Activated T-cell treated with anti-CD3 and anti-CD28 coated beads for 4 hours (primary cell): ENCODE measurements at regions not wholly inside any gene's neighbourhood (a gene's known extent, or its start where the extent isn't known, plus 50 kb on each side); places are given as distances from the start of the nearest gene placed in this dataset.
"Not testable (repeated sequence)": the region's sequence is repeated elsewhere in the genome, so short reads cannot be mapped to it uniquely, and the experiment has no call there.

Experiments used
- DNase-seq: peaks from one replicate; pipeline ENCODE4 v3.0.0-alpha.2; 2020

DNA sequence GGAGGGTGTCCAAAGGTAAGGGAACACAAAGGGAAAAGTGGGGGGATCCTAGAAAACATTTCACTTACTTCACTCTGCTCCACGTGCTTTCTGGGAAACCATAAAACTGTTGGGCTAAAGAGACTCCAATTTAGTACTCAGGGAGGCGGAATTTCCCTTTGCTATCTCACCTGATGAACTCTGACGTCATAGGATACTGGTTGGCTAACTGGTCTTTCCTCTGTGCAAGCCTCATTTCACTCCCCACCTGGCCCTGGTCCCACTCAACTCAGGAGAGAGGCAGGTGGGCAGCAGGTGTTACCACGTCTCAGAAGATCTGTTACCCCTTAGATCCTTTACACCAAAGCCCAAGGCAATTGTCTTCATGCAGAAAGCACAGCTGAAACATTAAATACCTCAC lies 51.8 kb upstream of the PMAIP1 start:
- no peak for DNase-seq

DNA sequence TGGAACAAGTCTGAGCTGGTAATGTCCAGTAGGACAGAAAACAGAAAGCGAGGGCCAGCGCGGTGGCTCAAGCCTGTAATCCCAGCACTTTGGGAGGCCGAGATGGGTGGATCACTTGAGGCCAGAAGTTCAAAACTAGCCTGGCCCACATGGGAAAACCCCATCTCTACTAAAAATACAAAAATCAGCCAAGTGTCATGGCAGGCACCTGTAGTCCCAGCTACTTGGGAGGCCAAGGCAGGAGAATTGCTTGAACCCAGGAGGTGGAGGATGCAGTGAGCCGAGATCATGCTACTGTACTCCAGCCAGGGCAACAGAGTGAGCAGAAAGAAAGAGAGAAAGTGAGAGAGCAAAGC lies 52.3 kb upstream of the PMAIP1 start:
- DNase-seq, result not testable (repeated sequence)

DNA sequence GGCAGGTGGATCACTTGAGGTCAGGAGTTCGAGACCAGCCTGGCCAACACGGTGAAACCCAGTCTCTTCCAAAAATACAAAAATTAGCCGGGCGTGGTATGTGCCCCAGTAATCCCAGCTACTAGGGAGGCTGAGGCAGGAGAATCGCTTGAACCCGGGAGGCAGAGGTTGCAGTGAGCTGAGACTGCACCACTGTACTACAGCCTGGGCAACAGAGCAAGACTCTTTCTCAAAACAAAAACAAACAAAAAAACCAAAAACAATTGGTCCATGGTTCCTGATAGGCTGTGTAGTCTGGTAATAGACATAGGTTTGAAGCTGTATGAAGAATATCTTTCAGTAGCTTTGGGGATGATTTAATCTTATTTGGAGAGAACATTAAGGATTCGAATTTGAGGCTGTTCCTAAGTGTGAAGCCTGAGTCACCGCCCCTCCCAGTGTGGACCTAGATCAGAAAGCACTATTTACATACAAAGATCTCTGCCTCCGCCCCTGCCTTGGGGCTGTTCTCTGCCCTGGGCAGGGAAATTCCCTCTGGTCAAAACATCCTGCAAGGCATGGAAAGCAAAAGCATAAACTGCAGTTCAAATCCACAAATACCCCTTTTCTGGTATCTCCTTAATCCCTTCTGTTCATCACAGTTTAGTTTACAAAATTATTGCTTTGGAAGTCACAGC lies 52.8 kb upstream of the PMAIP1 start:
- DNase-seq, result no peak

DNA sequence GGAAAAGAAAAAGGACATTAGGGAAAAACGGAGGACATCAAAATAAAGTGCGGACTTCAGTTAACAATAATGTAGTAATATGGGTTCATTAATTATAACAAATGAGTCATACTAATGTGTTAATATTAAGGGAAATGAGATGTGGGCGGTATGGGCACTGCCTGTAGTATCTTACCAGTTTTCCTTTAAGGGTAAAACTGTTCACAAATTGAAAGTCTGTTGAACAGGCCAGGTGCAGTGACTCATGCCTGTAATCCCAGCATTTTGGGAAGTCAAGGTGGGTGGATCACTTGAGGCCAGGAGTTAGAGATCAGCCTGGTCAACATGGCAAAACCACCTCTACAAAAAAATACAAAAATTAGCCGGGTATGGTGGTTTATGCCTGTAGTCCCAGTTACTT lies 56.8 kb upstream of the PMAIP1 start:
- DNase-seq, result no peak

DNA sequence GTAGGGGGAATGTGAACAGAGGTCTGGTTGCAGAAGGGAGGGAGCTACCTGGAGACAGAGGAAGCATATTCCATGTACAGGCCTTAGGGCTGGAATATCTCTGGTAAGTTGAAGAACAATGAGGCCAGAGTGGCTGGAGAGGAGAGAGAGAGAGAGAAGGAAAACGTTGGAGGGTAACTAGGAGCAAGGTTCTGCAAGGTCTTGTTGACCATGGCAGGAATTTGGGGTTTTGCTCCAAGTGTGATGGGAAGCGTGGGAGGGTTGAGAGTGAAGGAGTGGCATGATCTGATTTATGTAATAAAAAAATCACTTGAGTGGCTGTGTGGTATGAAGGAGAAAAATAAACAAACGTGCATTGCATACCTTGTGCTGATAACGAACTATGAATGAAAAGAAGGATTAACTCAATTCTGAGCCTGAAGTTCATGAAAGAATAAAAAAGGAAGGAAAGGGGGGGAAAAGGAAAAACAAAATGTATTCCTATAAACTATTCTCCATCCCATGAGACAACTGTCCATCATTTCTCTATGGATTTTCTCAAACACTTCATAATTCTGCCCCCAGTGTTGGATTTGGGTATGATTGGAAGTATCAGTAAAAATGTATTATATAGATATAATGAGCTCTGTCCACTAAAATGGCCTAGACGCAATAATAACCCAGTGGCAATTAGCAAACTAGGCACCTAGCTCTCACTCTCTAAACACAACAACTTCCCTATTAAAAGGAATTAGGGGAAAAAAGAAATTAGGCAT lies 59.7 kb upstream of the PMAIP1 start:
- DNase-seq, result no peak

DNA sequence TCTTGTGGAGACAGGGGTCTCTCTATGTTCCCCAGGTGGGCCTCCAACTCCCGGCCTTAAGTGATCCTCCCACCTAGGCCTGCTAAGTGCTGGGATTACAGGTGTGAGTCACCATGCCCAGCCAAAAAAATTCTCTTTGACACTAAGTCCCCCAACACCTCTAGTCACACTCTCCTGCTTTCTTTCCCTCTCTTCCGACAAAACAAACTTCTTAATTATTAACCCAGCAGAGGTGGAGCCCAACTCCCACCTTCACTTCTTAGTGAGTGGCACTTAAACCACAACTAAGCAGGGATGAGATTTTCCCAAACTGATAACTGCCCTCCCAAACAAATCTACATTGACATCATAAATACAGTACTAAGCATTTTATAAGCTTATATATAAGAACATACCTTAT lies 60.5 kb upstream of the PMAIP1 start:
- DNase-seq, result no peak

DNA sequence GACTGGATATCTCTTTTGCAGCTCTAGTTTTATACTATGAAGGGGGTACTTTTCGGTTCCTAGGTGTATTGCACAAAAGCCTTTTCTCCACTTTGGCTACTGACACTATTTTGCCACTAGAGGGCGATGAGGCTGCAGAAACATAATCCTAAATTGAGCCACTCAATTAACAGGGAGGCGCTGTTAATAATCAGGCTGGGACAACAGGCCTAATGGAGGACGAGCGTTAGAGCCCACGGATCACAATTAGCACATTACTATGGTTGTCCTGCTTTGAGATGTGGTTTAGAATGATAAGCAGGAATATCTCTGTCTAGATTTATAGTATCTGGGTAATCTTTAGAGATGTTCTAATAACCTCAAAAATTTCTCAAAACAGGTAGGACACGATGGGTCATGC lies 62.2 kb upstream of the PMAIP1 start:
- peak; percentile 40 for DNase-seq

DNA sequence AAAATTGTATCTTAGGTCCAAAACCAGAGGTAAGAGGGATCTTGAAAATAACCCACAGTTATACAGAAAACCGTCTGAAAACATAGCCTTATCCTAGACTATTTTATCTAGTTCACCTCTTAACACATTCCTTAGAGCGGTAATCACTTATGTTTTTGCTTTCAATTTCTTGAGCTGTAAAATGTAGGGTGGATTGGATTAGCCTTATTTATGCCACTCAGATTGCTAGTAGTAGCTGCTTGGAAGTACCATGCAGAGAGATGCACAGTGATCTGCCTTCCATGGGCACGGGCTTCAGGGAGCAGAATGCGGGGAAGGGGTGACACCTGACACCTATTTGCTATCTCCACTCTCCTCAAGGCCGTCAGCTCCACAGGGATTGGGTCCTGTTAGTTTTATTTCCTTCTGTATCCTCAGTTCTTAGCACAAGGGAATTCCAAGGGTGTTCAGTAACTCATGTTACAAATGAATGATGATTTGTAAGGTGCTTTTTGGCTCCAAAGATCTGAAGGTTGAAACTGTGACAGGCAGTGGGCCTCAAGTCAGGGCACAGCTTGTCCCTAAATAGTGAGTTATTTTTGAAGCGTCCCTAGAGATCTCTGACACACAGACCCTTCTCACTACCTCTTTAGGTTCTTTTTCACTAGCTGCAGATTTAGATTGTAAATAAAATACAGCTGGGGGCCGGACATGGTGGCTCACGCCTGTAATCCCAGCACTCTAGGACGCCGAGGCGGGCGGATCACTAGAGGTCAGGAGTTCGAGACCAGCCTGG lies 64.0 kb upstream of the PMAIP1 start:
- no peak for DNase-seq

DNA sequence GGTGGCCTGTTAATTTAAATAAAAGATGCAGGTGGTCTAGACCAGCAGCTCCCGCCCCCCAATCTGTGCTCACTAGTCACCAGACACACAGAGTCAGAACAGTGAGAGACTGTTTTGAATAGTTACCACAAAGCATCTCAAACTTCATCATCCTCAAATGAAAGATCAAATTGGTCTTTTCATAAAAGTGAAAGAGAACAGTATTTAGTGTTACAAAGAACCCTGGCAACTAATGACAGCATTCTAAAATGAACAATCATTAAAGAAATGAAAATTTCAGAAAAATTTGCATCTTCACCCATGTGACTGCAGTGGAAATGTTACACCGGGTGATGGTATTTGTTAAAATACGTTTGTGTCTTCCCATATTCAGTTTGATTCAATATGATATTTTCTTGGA lies 65.5 kb upstream of the PMAIP1 start:
- no peak for DNase-seq

DNA sequence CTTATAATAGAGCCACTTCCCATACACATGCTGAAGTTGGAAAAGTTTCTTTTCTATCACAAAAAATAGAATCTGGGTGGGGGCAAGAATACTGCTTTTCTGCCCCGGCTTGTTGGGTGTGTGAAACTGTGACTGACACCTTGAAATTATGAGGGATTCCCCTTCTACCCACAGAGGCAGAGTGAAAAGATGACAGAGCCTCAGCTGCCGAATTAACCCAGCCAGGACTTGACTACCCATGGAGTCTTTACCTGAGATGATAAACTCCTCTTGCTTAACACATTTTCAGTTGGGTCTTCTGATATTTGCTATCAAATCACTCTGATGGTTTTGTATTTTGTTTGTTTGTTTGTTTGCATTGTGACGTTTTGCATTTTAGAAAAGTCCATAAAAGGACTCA lies 66.0 kb upstream of the PMAIP1 start:
- DNase-seq, result no peak

DNA sequence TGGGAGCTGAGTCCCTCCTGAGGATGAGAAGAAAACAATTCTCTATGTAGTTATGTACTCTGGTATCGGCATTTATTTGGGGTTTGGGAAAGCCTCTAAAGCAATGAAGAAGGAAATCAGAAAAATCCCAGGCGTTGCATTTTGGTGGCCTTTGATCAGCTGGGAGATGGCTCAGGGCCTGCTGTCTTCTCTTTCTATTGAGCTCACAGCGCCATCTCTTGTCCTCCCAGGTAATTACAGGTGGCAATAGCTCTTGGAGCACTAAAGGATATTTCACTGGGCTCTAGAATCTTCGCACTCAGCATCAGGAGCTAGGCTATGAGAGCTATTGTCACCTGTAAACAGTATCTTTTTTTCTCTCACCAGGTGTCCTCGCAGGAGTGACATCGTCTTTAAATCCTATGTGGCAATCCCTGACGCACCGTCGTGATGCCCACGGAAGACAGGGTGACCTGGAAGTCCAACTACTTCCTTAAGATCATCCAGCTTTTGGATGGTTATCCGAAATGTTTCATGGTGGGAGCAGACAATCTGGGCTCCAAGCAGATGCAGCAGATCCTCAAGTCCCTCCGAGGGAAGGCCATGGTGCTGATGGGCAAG lies 76.1 kb upstream of the PMAIP1 start:
- DNase-seq, result no peak

DNA sequence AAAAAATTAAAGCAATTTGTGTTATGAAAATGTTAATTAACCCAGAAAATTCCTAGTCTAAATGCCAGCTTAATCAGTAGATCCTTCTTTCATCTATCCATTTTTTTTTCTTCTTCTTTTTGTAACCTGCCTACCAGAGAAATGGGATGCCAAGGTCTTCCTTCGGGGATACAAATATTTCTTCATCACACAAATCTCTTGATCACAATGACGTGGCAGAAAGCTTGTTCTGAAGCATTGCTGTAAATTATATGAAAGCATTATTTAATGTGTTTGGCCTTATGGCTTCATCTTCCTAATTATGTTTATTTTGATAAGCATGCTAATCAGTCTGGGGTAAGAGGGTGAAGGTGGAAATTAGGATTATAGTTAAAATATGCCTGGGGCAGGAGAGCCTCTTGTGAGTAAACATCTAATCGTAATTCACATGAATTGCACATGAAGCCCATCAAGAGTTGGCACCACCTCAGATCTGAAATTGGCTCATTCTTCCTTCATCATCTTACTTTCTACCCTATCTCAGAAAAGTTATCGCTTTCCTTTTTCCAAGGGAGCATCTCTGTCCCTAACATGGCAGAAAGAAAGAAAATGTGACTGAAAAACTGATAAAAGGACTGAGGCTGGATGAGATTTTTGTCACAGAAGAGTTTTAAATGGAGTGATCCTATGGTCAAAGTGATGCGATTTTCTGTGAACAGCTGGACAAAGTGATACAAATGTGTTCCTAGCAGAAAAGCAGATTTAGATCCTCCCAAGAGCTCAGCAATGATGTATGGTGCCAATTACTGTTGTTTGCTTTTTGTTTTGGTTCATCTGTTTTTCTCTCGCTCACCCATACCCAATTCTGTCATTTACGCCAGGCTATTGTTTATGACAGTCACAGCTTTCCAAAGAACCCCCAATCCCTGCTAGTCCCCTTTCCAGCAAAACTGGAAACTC lies 76.9 kb upstream of the PMAIP1 start:
- no peak for DNase-seq

DNA sequence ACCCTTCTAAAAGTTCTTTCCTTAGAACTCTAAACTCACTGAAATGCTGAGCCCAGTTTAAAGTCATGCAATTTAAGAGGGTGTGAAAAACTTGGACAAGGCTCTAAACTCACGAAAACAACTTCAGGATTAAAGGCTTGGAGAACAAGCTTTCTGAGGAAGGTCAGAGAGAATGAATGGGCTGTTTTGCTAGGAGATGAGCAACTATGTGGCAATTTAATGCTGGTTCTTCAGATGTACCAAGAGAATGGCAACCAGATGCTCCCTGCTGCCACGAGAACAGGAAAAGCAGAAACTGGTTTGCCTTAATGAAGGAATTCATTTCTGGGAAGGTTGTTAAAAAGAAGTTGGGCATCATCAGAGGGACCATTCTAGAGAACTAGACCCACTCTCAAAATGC lies 77.8 kb upstream of the PMAIP1 start:
- no peak for DNase-seq

DNA sequence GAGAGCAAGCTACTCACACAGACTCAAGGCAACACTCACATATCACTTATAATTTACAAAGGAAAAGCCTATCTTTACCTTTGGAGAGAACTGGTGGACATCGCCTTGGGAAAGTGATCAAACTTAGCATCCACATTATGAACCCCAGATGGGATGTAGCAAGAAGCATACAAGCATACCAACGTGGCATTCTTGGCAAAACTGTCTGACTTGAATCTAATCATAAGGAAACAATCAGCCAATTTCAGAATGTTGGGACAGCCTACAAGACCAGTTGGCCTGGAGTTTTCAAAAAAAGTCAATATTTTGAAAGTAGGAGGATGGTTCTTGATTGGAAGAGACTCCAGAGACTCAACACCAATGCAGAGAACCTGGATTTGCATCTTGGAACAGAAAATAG lies 79.1 kb upstream of the PMAIP1 start:
- no peak for DNase-seq

DNA sequence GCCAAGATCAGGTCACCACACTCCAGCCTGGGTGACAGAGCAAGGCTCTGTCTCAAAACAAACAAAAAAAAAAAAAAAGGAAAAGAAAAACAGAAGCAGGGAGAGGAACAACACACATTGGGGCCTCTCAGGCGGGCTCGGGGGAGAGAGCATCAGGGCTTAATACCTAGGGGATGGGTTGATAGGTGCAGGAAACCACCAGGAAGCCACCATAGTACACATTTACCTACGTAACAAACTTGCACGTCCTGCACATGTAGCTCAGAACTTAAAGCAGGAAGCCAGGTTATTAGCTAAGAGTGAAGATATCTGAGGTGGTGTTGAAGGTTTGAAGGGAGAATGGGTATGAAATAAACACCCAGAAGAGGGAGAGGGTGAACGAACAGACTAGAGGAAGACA lies 81.0 kb upstream of the PMAIP1 start:
- DNase-seq, result no peak

DNA sequence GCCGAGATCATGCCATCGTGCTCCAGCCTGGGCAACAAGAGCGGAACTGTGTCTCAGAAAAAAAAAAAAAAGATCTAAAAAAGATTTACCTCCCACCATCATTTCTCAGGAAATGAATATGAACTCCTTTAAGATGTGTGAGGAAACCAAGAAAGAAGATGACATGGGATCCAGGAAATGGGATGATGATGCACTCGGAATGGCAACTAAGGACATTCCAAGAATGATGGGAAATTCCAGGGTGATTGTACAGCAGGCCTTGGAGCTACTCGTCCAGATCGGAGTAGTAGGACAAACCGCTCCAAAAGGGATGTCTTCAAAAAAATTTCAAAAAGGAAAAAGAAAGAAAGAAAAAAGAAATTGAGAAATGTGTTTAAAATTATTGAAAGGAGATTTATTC lies 84.9 kb upstream of the PMAIP1 start:
- DNase-seq, result no peak

DNA sequence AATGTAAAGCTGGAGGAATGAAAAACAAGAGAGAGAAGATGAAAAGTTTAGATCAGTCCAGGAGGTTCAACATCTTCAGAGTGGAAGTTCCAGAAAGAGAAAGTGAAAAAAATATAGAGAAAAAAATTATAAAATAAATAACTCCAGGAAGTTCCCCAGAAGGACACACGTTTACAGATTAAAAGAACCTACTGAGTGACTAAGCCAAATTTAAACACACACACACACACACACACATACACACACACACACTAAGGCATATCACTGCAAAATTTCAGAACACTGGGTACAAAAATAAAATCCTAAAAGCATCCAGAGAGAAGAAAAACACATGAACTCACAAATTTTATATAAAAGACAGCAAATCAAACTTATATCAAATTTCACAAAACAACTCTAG lies 85.9 kb upstream of the PMAIP1 start:
- no peak for DNase-seq

DNA sequence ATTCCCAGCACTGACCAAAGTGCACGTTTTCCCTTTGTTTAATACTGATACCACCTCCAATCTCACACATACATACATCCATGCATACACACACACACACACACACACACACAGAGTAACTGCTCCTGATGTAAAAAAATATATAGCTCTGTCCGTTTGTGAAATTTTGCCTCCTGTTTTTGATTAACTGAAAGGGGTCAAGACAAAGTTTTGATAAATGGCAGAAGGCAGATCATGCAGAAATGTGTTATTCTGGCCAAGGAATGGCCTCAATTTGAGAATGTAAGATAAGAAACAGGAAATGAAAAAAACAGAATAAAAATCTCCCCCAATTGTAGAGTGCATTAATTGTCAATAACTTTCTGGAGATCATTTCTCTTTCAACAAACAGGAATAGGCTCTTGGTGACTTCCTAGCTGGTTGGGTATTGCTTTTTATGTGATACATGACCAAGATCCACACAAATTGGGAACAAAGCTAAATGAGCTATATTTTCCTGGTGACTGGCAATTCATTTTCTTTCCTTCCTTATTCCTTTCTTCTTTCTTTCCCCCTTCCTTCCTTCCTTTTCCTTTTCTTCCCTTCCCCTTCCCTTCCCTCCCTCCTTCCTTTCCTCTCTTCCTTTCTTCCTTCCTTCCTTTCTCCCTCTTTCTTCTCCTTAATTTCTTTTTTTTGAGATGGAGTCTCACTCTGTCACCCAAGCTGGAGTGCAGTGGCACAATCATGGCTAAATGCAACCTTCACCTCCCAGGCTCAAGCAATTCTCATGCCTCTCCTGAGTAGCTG lies 88.9 kb upstream of the PMAIP1 start:
- no peak for DNase-seq

DNA sequence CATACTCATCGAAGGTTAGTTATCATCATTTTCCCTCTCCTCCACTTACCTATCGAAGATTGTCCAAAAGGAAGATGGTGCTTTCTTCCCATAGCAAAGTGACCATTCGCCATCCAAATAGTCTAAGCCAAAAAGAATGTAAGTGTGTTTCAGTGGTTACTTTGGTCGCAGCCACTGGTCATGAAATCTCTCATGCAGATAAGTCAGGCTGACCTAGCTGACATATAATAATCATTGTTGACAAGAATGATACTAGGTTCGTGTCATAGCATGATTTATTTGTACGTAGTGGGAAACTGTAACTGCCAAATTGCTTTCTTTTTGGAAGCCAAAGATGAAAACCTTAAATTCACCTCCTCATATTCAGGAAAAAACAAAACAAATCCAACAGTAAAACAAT lies 89.6 kb upstream of the PMAIP1 start:
- no peak for DNase-seq

DNA sequence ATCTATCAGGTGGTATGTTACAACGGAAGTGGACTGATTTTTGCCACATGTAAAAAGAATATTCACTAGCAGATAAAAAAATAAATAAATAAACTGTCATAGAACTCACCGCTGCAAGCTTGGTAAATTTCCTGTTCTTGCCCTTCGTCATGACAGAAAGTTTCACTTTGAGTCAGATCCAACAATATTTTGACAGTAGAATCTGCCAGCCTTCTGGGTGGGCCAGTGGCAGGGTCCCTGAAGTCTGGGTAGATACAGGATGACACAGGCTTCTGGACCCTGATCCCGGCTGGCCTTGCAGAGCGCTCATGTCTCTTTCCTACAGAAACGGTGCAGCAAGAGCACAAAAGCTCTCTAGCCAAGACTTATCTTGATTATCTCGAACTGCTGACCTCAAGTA lies 97.8 kb upstream of the PMAIP1 start:
- DNase-seq, result no peak

DNA sequence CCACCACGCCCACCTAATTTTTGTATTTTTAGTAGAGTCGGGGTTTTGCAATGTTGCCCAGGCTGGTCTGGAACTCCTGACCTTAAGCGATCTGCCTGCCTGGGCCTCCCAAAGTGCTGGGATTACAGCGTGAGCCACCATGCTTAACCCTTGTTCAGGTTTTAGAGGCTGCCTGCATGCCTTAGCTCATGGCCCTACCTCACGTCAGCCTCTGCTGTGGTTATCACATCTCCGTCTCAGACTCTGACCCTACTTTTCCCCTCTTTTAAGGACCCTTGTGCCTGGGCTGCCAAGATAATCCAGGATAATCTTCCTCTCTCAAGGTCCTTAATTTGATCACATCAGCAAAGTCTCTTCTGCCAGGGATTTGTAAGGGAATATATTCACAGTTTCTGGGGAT lies 98.2 kb upstream of the PMAIP1 start:
- no peak for DNase-seq

DNA sequence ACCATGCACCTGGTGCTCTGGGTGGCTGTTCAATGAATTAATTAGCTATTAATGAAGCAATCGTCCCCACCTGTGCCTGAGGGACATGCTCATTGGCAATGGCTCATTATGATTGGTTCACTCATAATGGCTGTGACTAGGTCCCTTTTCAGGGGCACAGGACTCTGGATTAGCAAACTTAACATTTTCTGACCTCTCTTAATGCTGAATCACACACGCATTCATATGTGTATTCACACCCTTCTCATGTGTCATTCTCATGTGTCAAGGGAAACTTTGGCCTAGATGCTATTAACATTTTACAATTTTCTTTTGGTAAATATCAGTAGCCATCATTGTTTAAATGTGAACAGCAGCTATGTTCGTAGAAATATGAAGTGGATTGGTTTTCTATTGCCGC lies 98.9 kb upstream of the PMAIP1 start:
- no peak for DNase-seq
